K562 (cell line): ENCODE measurements at regions not wholly inside any gene's neighbourhood (a gene's known extent, or its start where the extent isn't known, plus 50 kb on each side); places are given as distances from the start of the nearest gene placed in this dataset.

ENCODE experiments used
- GTF2B ChIP-seq: IDR thresholded peaks from 2 replicates; pipeline ENCODE4 v1.6.1; 2011; ENCODE audit not compliant: insufficient read length; ENCODE audit errors: extremely low read depth
- HDAC2 ChIP-seq: fragments of 450-650 bp; IDR thresholded peaks from 2 replicates; pipeline ENCODE4 v1.6.1; 2016; ENCODE audit warnings: mild to moderate bottlenecking
- JUND ChIP-seq, 2 experiments: IDR thresholded peaks; 2 replicates in 1 of 2; 3 replicates in 1 of 2; pipeline ENCODE4 v1.6.1; 2011; ENCODE audit warnings: borderline replicate concordance in 2 of 2, low read depth in 2 of 2, low read length in 2 of 2, improper control_type of control experiment in 1 of 2, missing biosample characterization in 1 of 2, missing genetic modification characterization in 1 of 2, missing genetic modification reagents in 1 of 2
- L3MBTL2 ChIP-seq: fragments of 450-650 bp; IDR thresholded peaks from 2 replicates; pipeline ENCODE4 v1.6.1; 2016; ENCODE audit warnings: mild to moderate bottlenecking, moderate library complexity
- MAZ ChIP-seq, 2 experiments: fragments of 450-650 bp in 1 of 2; sonication (generic) in 1 of 2; formaldehyde crosslinking; IDR thresholded peaks in 1 of 2; conservative IDR thresholded peaks in 1 of 2; 2 replicates each; pipeline versions ENCODE4 v1.4.0 to v1.5.0; 2020; ENCODE audit warnings: mild to moderate bottlenecking in 1 of 2, missing genetic modification reagents in 1 of 2
- MCM5 ChIP-seq: fragments of 450-650 bp; IDR thresholded peaks from 2 replicates; pipeline ENCODE4 v1.6.1; 2016; ENCODE audit warnings: low read depth
- MTA3 ChIP-seq: fragments of 450-650 bp; formaldehyde crosslinking; IDR thresholded peaks from 2 replicates; pipeline ENCODE4 v1.6.1; 2017; ENCODE audit warnings: mild to moderate bottlenecking, borderline replicate concordance
- PTBP1 ChIP-seq: fragments of 200-400 bp; formaldehyde crosslinking; IDR thresholded peaks from 2 replicates; pipeline ENCODE4 v1.6.1; 2017; ENCODE audit warnings: low read depth, low read length
- SNRNP70 ChIP-seq: fragments of 200-400 bp; formaldehyde crosslinking; optimal IDR thresholded peaks from 2 replicates; pipeline ENCODE3; 2017; ENCODE audit warnings: low read depth, low read length
- ZNF121 ChIP-seq: sonication (generic); formaldehyde crosslinking; conservative IDR thresholded peaks from 2 replicates; pipeline ENCODE4 v1.8.0; 2022; ENCODE audit warnings: missing genetic modification reagents
- ZNF431 ChIP-seq: sonication (generic); formaldehyde crosslinking; IDR thresholded peaks from 2 replicates; pipeline ENCODE4 v1.8.0; 2022; ENCODE audit warnings: mild to moderate bottlenecking, missing genetic modification reagents
- TF ChIP-seq, protein P1 (sequence below), 2 experiments: fragments of 450-650 bp; formaldehyde crosslinking in 1 of 2; IDR thresholded peaks; 2 replicates each; pipeline versions ENCODE4 v1.4.0 to v1.6.1; 2014 to 2020; ENCODE audit warnings: mild to moderate bottlenecking in 2 of 2, borderline replicate concordance in 1 of 2, low read depth in 1 of 2
- TF ChIP-seq, protein P2 (sequence below): fragments of 450-650 bp; IDR thresholded peaks from 2 replicates; pipeline ENCODE4 v1.6.1; 2016
- TF ChIP-seq, protein P3 (sequence below): fragments of 200-800 bp; sonication (Bioruptor generic); IDR thresholded peaks from 2 replicates; pipeline ENCODE4 v1.6.1; 2017; ENCODE audit warnings: missing genetic modification characterization, missing compliant biosample characterization

GRCh38 chr16:81181013-81181720 lies 57.3 kb upstream of the BCO1 start (continued):
- TF ChIP-seq, protein P1, sequence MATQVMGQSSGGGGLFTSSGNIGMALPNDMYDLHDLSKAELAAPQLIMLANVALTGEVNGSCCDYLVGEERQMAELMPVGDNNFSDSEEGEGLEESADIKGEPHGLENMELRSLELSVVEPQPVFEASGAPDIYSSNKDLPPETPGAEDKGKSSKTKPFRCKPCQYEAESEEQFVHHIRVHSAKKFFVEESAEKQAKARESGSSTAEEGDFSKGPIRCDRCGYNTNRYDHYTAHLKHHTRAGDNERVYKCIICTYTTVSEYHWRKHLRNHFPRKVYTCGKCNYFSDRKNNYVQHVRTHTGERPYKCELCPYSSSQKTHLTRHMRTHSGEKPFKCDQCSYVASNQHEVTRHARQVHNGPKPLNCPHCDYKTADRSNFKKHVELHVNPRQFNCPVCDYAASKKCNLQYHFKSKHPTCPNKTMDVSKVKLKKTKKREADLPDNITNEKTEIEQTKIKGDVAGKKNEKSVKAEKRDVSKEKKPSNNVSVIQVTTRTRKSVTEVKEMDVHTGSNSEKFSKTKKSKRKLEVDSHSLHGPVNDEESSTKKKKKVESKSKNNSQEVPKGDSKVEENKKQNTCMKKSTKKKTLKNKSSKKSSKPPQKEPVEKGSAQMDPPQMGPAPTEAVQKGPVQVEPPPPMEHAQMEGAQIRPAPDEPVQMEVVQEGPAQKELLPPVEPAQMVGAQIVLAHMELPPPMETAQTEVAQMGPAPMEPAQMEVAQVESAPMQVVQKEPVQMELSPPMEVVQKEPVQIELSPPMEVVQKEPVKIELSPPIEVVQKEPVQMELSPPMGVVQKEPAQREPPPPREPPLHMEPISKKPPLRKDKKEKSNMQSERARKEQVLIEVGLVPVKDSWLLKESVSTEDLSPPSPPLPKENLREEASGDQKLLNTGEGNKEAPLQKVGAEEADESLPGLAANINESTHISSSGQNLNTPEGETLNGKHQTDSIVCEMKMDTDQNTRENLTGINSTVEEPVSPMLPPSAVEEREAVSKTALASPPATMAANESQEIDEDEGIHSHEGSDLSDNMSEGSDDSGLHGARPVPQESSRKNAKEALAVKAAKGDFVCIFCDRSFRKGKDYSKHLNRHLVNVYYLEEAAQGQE (IDR thresholded peaks at IDR 0.05; ENCODE audit: borderline replicate concordance) = peak; percentile 14; the same call in 1 of the 2 replicates
- TF ChIP-seq, protein P1 (CRISPR knock-in tag; IDR thresholded peaks at IDR 0.05; ENCODE audit: low read depth) = no peak
- TF ChIP-seq, protein P2, sequence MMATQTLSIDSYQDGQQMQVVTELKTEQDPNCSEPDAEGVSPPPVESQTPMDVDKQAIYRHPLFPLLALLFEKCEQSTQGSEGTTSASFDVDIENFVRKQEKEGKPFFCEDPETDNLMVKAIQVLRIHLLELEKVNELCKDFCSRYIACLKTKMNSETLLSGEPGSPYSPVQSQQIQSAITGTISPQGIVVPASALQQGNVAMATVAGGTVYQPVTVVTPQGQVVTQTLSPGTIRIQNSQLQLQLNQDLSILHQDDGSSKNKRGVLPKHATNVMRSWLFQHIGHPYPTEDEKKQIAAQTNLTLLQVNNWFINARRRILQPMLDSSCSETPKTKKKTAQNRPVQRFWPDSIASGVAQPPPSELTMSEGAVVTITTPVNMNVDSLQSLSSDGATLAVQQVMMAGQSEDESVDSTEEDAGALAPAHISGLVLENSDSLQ = no peak; the same call in 1 of the 2 replicates
- TF ChIP-seq HDAC2 (0 out of 2 replicates have a peak, but pooled peaks have one; percentile 20), GTF2B (no peak), SNRNP70 (no peak), L3MBTL2 (peak; percentile 71; the same call in 1 of the 2 replicates), JUND (IDR thresholded peaks at IDR 0.05; ENCODE audit: borderline replicate concordance, low read depth, low read length) (peak; percentile 91), JUND (tag; IDR thresholded peaks at IDR 0.05; ENCODE audit: borderline replicate concordance, low read depth, low read length) (peak; percentile 75; the same call in 2 of the 3 replicates), MTA3 (0 out of 2 replicates have a peak, but pooled peaks have one; percentile 17), MAZ (CRISPR knock-in tag; conservative IDR thresholded peaks at IDR 0.05 in 1 of 2, IDR thresholded peaks at IDR 0.05 in 1 of 2) (peak; percentile 49 to 78; a peak in 3 of 4 replicates), PTBP1 (no peak), ZNF121 (CRISPR knock-in tag) (no peak), MCM5 (no peak), ZNF431 (CRISPR knock-in tag) (no peak)
- TF ChIP-seq, protein P3, sequence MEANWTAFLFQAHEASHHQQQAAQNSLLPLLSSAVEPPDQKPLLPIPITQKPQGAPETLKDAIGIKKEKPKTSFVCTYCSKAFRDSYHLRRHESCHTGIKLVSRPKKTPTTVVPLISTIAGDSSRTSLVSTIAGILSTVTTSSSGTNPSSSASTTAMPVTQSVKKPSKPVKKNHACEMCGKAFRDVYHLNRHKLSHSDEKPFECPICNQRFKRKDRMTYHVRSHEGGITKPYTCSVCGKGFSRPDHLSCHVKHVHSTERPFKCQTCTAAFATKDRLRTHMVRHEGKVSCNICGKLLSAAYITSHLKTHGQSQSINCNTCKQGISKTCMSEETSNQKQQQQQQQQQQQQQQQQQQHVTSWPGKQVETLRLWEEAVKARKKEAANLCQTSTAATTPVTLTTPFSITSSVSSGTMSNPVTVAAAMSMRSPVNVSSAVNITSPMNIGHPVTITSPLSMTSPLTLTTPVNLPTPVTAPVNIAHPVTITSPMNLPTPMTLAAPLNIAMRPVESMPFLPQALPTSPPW (CRISPR knock-in tag) = peak; percentile 39; the same call in 1 of the 2 replicates
